ENCODE measurements at regions not wholly inside any gene's neighbourhood (a gene's known extent, or its start where the extent isn't known, plus 50 kb on each side); places are given as distances from the start of the nearest gene placed in this dataset.

DNA sequence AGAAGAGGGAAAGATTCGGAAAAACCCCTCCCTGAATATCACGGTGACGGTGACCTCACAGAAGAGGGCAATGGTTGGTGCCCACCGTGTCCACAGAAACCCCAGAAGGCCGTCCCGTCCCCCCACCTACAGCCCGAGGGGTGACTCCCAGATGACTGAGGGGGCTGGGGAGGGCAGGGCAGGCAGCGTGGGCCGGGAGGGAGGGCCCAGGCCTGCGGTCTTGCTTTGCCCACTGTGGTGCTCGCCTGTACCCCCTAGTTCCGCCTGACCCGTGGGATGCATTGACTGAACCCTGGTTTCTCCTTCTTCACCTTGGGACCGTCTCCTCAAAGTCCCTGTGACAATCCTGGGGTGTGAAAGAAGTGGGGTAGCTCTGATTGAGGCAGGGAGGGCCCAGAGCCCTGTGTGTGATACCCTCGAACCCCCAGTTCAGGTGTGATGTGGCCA lies 526.7 kb downstream of the BRD1 start:
- H3K36me3 Mint-ChIP-seq (ENCODE audit: low read depth): no peaks in the 10 kb centered on the region
- TF ChIP-seq, protein P1, sequence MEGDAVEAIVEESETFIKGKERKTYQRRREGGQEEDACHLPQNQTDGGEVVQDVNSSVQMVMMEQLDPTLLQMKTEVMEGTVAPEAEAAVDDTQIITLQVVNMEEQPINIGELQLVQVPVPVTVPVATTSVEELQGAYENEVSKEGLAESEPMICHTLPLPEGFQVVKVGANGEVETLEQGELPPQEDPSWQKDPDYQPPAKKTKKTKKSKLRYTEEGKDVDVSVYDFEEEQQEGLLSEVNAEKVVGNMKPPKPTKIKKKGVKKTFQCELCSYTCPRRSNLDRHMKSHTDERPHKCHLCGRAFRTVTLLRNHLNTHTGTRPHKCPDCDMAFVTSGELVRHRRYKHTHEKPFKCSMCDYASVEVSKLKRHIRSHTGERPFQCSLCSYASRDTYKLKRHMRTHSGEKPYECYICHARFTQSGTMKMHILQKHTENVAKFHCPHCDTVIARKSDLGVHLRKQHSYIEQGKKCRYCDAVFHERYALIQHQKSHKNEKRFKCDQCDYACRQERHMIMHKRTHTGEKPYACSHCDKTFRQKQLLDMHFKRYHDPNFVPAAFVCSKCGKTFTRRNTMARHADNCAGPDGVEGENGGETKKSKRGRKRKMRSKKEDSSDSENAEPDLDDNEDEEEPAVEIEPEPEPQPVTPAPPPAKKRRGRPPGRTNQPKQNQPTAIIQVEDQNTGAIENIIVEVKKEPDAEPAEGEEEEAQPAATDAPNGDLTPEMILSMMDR (IDR thresholded peaks at IDR 0.05; ENCODE audit: unreplicated experiment in 3 of 3): no peak
- peaks cover 3% of the 10 kb centered on the region for H3K9me3 Mint-ChIP-seq
- H3K4me3 Mint-ChIP-seq: no peak overlapping the region
- no peak overlapping the region for H3K27ac Mint-ChIP-seq
- no peaks in the 10 kb centered on the region for H3K4me1 Mint-ChIP-seq
- peaks cover 28% of the 10 kb centered on the region for H3K27me3 Mint-ChIP-seq (ENCODE audit: low read depth)

DNA sequence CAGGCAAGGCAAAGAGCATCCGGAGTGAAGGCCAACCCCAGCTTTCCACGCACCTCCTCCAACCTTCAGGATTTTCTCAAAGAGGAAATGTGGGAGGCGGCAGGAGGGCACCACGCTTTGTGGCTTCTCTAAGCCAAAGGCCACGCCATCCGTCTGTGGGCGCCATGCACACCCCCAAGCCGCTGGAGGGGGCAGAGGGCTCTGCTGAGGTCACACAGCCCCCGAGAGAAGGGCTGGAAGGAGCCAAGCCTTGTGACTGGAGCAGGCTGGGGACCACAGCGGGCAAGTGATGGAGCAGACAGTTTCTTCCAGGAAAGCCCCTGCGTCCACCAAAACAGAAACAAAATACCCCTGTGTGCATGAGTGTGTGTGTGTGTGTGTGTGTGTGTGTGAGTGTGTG lies 527.4 kb downstream of the BRD1 start:
- Mint-ChIP-seq H3K4me3 (no peak overlapping the region), H3K4me1 (no peaks in the 10 kb centered on the region), H3K36me3 (ENCODE audit: low read depth) (no peaks in the 10 kb centered on the region), H3K27ac (no peak overlapping the region), H3K27me3 (ENCODE audit: low read depth) (peaks cover 29% of the 10 kb centered on the region), H3K9me3 (peaks cover 3% of the 10 kb centered on the region)
- TF ChIP-seq, protein P1 (IDR thresholded peaks at IDR 0.05; ENCODE audit: unreplicated experiment in 3 of 3): no peak

DNA sequence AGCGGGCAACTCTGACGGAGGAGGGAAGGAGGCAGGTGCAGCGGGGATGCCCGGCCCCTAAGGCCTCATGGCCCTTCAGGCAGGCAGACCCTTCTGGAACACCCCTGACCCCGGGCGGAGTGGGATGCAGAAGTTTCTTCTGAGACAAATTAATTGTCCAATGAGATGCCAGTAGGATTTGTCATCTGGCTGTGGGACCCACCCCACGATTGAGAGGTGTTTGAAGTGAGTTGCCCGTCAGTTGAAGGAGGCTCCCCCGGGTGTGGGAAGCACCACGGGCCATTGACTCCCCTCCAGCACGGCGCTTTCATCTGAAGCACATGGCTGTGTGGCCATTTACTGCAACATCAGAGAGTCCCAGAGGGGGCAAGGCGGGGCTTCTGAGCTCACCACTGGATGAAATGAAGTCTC lies 527.8 kb downstream of the BRD1 start:
- peaks cover 3% of the 10 kb centered on the region for H3K9me3 Mint-ChIP-seq
- H3K4me1 Mint-ChIP-seq: no peaks in the 10 kb centered on the region
- peaks cover 30% of the 10 kb centered on the region for H3K27me3 Mint-ChIP-seq (ENCODE audit: low read depth)
- no peaks in the 10 kb centered on the region for H3K36me3 Mint-ChIP-seq (ENCODE audit: low read depth)
- H3K4me3 Mint-ChIP-seq: no peak overlapping the region
- no peak overlapping the region for H3K27ac Mint-ChIP-seq
- TF ChIP-seq, protein P1 (IDR thresholded peaks at IDR 0.05; ENCODE audit: unreplicated experiment in 3 of 3): no peak

DNA sequence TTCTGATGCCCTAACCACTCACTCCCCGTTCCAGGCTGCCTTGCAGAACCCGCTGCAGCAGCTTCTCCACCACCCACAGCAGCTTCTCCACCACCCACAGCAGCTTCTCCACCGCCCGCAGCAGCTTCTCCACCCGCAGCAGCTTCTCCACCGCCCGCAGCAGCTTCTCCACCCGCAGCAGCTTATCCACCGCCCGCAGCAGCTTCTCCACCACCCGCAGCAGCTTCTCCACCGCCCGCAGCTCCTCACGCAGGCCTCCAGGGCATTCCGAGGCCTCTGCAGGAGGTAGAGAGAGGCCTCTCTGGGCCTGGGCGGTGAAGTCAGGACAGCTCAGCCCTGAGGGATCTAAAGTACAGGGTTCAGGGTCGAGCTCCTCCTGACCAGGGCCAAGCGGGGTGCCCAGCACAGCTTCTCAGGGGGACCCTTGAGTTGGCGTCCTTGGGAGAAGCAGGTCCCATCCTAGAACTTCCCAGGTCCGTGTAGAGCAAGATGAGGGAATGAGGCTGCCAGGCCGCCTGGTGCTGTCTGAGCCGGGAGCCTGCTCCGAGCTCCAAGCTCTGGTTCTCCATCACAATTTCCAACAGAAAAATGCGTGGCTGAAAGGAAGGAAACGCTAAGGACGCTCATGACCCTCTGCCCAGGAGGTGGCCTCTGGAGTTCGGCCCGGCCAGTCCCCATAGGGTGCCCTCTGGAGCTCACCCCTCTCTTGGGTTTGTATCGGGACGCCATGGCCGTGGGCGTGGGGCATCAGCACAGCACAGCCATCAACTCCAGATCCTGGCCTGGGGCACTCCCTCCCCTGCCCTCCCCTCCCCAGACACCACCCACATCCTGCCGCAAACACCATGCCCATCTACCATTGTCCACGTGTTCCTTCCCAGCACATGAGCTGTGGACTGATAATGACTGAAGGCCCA lies 528.6 kb downstream of the BRD1 start:
- TF ChIP-seq, protein P1 (IDR thresholded peaks at IDR 0.05; ENCODE audit: unreplicated experiment in 3 of 3): no peak
- Mint-ChIP-seq H3K4me1 (no peaks in the 10 kb centered on the region), H3K4me3 (no peak overlapping the region), H3K27me3 (ENCODE audit: low read depth) (peaks cover 32% of the 10 kb centered on the region), H3K9me3 (peaks cover 6% of the 10 kb centered on the region), H3K36me3 (ENCODE audit: low read depth) (no peaks in the 10 kb centered on the region), H3K27ac (no peak overlapping the region)

DNA sequence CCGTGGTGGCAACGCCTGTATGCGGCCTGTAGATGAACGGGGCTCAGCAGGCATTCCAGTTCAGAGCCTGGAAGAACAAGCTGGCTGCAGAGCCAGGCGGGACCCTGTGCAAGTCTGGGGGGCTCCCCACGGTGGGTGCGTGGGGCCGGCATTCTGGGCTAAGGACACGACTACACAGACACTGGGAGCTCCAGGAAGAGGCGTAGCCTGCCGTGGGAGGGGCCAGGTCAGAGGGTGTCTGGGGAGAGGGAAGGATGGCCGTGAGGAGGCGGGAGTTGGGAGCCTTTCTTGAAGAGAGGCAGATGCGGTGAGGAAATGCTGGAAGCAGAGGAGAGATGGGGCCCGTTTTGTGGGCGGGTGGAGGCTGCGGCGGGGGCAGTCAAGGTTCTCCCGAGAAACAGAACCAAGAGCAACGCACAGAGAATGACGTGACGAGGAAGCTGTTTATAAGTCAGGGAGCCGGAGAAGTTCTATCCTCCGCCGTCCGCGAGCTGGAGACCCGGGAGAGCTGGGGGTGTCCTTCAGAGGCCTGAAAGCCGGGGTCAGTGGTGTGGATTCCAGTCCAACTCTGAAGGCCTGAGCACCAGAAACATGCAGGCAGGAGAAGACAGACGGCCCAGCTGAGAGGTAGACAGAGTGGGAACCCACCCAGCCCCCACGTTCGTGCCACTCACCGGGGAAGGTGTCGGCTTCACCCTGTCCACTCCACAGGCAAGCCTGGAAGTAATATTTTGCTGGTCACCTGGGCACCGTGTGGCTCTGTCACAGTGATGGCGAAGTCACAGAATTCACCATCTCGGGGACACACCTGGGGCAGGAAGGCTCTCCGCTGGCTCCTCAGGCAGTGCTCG lies 529.6 kb downstream of the BRD1 start:
- Mint-ChIP-seq H3K4me1 (no peaks in the 10 kb centered on the region), H3K9me3 (peaks cover 15% of the 10 kb centered on the region), H3K36me3 (ENCODE audit: low read depth) (no peaks in the 10 kb centered on the region), H3K4me3 (no peak overlapping the region), H3K27me3 (ENCODE audit: low read depth) (peaks cover 38% of the 10 kb centered on the region), H3K27ac (no peak overlapping the region)
- TF ChIP-seq, protein P1 (IDR thresholded peaks at IDR 0.05; ENCODE audit: unreplicated experiment in 3 of 3): no peak

All from nephron (organoid).